ENCODE measurements at regions not wholly inside any gene's neighbourhood (a gene's known extent, or its start where the extent isn't known, plus 50 kb on each side); places are given as distances from the start of the nearest gene placed in this dataset.

DNA sequence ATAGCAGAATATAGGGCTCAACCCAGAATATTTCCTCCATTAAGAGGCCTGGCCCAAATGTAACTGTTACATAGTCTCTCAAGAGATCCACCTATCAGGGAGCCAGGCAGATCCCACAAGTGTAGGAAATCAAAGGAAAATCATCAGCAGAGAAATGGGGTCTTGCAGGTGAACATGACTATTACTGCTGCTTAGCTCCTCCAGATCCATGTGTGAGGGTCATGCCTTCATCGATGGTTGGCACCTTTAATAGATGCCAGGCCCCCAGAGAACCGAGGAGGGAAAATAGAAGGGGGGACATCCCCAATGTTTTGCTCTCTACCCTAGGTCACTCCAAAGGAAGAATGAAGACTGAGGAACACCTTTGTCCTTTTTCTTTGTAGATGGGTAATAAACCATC lies 1029.9 kb upstream of the CADM2 start:
- TF ChIP-seq, protein P1, sequence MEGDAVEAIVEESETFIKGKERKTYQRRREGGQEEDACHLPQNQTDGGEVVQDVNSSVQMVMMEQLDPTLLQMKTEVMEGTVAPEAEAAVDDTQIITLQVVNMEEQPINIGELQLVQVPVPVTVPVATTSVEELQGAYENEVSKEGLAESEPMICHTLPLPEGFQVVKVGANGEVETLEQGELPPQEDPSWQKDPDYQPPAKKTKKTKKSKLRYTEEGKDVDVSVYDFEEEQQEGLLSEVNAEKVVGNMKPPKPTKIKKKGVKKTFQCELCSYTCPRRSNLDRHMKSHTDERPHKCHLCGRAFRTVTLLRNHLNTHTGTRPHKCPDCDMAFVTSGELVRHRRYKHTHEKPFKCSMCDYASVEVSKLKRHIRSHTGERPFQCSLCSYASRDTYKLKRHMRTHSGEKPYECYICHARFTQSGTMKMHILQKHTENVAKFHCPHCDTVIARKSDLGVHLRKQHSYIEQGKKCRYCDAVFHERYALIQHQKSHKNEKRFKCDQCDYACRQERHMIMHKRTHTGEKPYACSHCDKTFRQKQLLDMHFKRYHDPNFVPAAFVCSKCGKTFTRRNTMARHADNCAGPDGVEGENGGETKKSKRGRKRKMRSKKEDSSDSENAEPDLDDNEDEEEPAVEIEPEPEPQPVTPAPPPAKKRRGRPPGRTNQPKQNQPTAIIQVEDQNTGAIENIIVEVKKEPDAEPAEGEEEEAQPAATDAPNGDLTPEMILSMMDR (IDR thresholded peaks at IDR 0.05; ENCODE audit: borderline replicate concordance, control extremely low read depth, extremely low read depth, insufficient read depth, missing control alignments) = no peak
- in situ Hi-C loops (cut with MboI; ENCODE audit: low sequenced_read_pairs, unreplicated experiment) = no loop called here
- DNase-seq (ENCODE audit: low spot score) = no peak

DNA sequence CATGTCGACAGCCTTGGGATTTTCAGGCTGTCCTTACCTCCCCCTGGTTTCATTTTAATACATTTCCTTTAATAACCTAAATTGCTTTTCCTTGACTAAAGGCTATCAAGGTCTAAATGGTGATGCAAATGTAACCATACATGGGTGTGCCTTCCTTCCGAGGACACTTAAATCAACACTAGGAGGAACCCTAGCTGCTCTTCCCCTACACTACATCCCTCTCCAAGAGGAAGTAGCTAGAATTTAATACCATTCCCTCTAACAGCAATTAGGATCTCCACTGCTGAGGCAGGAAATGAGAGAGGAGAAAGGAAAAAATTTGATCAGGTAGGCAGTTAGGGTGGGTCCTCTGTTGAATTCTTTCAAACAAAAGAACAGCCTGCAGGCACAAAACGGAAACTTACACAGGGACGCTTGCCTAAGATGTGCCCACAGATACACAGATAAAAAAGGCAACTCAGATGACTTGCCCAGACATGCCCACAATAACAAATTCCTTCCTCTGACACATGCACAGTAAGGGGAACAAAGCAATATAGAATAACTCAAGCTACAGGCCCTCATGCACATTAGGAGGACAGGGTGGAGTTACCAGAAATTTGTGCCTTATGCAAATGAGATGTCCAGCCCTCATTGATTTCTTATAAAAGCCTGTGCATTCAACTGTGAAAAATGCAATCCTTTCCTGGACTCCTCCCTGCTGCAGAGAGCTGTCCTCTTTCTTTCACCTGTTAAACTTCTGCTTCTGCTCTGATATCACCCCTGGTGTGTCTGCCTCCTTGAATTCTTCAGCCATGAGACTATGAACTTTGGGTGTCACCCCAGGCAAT lies 1024.4 kb upstream of the CADM2 start:
- DNase-seq (ENCODE audit: low spot score) = no peak
- in situ Hi-C loops (cut with MboI; ENCODE audit: low sequenced_read_pairs, unreplicated experiment) = no loop called here

DNA sequence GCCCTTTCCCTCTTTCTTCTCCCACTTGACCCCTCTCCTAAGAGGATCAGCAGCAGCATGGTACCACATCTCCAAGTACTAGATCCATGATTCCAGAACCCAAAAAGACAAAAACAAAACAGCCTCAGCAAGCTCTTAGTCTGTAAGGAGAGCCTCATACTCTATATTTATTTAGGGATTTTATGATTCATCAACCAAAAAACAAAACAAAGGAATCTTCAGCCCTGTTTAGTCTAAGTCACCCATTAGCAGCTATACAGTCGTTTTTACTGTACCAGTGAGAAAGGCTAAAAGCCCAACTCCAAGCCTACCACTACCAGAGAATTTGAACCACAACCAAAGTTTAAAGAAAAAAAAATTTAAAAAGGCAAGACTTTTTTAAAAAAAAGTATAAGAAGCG lies 1020.3 kb upstream of the CADM2 start:
- TF ChIP-seq, protein P1 (IDR thresholded peaks at IDR 0.05; ENCODE audit: borderline replicate concordance, control extremely low read depth, extremely low read depth, insufficient read depth, missing control alignments) = no peak
- in situ Hi-C loops (cut with MboI; ENCODE audit: low sequenced_read_pairs, unreplicated experiment) = no loop called here
- DNase-seq (ENCODE audit: low spot score) = no peak

More for the DNA sequence above, 1024.4 kb upstream of the CADM2 start:
- TF ChIP-seq, protein P1 (IDR thresholded peaks at IDR 0.05; ENCODE audit: borderline replicate concordance, control extremely low read depth, extremely low read depth, insufficient read depth, missing control alignments) = no peak

DNA sequence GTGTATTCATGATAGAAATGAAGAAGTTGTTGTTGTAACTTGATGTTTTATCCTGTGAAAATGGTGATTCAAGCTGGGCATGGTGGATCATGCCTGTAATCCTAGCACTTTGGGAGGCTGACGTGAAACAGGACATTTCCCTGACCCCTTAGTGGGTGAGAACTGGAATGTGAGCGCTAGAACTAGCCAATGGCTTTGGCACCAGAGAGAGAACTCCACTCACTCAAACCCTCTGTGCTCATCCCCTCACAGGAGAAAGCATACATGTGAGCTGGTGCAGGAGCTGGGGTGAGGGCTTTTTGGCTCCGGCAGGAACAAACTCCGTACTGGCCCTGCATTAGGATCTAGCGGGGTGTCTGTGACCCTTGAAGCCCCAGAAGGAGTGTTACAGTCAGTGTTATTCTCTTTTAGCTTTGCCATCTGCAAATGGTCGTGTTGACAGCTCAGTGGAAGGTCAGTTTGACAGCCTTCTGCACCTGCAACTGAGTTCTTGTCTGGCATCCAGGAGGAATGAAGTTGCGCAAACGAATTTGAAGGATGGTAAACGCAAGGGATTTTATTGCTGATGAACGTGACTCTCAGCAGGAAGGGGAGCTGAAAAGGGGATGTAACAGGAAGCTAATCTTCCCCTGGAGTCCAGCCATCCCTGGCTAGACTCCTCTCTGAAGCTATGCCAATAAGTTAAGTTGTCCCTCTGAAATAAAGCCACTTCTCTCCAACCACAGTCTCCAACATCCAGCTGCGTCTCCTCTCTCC lies 1016.6 kb upstream of the CADM2 start:
- DNase-seq (ENCODE audit: low spot score) = no peak
- TF ChIP-seq, protein P1 (IDR thresholded peaks at IDR 0.05; ENCODE audit: borderline replicate concordance, control extremely low read depth, extremely low read depth, insufficient read depth, missing control alignments) = no peak
- in situ Hi-C loops (cut with MboI; ENCODE audit: low sequenced_read_pairs, unreplicated experiment) = no loop called here

DNA sequence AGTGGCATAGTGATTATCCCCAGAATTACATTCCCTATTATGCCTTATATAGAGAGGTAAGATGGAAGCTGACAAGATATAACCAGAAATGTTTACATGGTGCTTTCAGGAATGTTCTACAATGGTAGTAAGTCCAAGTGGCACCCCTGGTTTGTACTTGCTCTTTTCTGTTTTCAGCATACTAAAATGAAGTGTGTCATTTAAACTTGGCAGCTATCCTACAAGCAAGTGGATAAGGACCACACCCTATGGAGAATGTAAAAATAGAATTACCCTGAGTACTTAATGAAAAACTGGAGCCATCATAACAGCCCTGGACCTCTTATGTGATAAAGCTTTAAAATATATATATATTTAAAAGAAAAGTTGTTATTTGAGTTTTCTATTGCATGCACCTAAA lies 1012.7 kb upstream of the CADM2 start:
- no peak for DNase-seq (ENCODE audit: low spot score)
- TF ChIP-seq, protein P1 (IDR thresholded peaks at IDR 0.05; ENCODE audit: borderline replicate concordance, control extremely low read depth, extremely low read depth, insufficient read depth, missing control alignments) = no peak
- in situ Hi-C loops (cut with MboI; ENCODE audit: low sequenced_read_pairs, unreplicated experiment) = no loop called here

DNA sequence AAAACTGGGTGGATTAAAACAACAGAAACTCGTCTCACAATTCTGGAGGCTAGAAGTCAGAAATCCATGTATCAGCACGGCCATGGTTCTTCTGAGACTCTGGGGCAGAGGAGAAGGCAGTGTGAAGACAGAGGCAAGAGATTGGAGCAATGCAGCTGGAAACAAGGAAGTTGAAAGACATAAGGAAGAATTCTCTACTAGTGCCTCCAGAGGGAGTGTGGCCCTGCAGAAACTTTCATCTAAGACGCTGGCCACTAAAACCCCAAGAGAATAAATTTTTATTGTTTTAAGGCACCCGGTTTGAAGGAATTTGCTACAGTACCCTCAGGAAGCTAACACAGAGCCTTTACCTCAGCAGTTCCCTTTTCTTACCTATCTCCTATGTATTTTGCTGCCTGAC lies 1012.2 kb upstream of the CADM2 start:
- in situ Hi-C loops (cut with MboI; ENCODE audit: low sequenced_read_pairs, unreplicated experiment) = no loop called here
- DNase-seq (ENCODE audit: low spot score) = no peak
- TF ChIP-seq, protein P1 (IDR thresholded peaks at IDR 0.05; ENCODE audit: borderline replicate concordance, control extremely low read depth, extremely low read depth, insufficient read depth, missing control alignments) = no peak
